GM18868 (cell line): ENCODE measurements at regions not wholly inside any gene's neighbourhood (a gene's known extent, or its start where the extent isn't known, plus 50 kb on each side); places are given as distances from the start of the nearest gene placed in this dataset.

Experiments
- ATAC-seq: cut with Tn5 transposase; IDR thresholded peaks from one replicate; pipeline ENCODE4 v1.9.1; 2021; ENCODE audit warnings: mild to moderate bottlenecking, moderate library complexity; ENCODE audit not compliant: unreplicated experiment

- no peak for ATAC-seq
These were observed 464.4 kb downstream of the CDH11 start for GRCh38 chr16:64657316-64658011.

DNA sequence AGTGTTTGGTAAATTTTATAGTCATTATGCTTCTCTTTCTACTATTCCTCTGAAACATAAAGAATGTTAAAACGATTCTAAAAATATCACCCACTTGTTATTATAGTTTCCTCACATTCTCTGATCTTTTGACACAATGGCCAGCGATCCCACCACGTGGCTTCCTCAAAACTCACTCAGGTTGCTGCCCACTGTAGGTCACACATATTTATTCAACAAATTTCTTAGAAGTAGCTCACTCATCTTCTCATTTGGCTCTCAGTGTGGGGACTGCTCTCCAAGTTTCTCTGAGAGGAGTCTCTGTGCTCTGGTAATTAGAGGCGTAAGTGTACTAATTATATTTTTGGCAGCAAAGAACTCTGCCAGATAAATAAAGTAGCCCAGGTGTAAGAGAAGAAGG is 465.4 kb downstream of the CDH11 start:
- no peak for ATAC-seq

GRCh38 chr16:64654178-64654577 is 467.7 kb downstream of the CDH11 start:
- no peak for ATAC-seq

DNA sequence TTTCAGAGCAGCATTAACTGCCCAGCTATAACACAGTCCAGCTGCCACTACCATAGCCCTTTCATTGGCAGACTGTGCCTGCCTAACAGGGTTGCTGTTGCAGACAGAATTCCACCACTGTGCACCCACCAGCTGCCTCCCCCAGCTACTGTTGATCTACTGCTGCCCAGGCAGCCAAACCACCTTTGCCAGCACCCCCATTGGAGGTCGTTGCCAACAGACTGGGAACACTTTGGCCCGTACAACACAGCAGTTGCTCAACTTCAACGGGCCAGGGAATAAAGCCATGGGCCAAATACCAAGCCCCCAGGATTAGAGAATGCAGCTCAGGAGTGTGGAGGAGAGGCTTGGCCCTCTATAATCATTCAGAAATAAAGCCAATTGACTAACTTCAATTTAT is 473.6 kb downstream of the CDH11 start:
- no peak for ATAC-seq

GRCh38 chr16:64641343-64641742 is 480.5 kb downstream of the CDH11 start:
- no peak for ATAC-seq

- ATAC-seq, result no peak
These were observed 483.1 kb downstream of the CDH11 start for GRCh38 chr16:64638766-64639165.

DNA sequence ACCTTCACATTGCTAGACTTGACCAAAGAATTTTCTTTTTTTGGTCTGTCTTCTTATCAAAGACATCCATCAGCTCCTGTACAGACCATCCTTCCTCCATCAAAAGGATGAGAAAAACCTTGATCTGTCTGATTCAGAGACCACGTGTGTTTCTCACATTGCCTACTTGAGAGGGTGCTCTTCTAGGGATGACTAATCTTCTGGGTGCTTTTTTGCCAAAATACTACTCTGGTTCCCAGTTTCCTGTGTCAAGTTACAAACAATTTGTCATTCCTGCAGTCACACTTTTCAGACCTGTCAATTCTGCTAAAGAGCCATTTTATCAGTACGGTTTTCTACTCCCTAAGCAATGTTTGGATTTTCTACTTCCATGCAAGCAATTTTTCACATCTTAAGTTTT is 492.2 kb downstream of the CDH11 start:
- no peak for ATAC-seq

DNA sequence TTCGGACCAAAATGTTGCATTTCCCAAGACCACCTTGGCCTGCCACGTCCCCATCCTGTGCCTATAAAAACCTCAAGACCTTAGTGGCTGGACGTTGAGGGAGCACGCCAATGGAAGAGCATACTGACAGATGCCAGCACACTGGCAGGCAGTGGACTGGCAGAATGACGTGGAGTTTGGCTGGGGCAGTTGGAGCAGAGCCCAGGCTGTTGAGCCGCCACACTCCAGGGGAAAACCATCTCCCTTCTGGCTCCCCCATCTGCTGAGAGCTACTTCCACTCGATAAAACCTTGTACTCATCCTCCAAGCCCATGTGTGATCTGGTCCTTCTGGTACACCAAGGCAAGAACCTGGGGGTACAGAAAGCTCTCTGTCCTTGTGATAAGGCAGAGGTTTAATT is 494.1 kb downstream of the CDH11 start:
- ATAC-seq, result no peak

GRCh38 chr16:64627288-64627687 is 494.6 kb downstream of the CDH11 start:
- ATAC-seq, result no peak

DNA sequence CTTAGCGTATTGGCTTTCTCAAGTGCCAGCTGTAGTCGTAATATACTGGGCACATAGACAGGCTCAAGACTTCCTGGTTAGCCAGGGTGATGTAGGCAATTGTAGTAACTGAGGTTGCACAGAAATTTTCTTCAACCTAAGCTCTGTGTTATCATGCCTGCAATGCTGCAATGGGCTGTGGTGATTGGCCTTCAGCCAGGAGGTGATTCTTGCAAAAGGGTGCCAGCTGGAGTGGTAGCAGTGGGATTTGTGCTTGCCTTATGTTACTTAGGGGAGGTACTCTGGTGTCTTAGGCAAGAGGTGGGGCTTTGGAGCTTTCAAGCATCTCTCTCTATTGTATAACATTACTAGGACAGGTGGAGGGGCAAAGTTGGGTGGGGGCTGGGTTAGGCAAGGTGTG is 495.1 kb downstream of the CDH11 start:
- ATAC-seq, result no peak

GRCh38 chr16:64621616-64622015 is 500.2 kb downstream of the CDH11 start:
- ATAC-seq, result no peak

DNA sequence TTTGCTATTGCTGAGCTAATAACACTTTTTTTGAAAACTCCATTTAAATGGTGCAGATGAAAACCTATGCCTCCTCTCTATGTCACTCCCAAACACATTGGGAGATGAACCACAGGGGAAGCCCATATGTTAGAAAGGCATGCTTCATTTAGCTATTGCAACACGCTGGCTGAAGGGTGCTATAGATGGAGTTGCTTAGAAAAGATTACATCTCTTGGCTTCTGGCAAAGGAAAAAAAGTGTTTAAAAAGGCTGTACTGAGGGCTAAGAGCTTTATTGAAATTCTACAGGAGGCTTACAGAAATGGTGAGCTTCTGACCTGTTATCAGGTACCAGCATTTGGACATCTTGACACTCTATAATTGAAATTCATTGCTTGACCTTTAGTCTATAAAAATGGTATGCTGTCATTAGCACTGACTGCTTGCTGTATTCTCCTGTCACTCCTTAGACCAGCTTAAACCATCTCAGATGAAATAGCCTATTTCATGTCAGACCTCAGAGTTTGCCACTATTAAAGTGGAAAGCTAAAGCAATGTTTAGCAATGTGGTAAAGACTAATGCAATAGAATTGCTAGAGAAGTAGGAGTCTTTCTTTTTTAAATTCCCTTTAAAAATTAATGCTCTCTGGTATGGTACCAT is 503.9 kb downstream of the CDH11 start:
- no peak for ATAC-seq

- ATAC-seq, result no peak
These were observed 506.1 kb downstream of the CDH11 start for GRCh38 chr16:64615630-64616280.

- no peak for ATAC-seq
These were observed 525.7 kb downstream of the CDH11 start for GRCh38 chr16:64596196-64596595.

- no peak for ATAC-seq
These were observed 531.4 kb downstream of the CDH11 start for GRCh38 chr16:64590513-64590912.

GRCh38 chr16:64589836-64590235 is 532.0 kb downstream of the CDH11 start:
- no peak for ATAC-seq

- ATAC-seq, result no peak
These were observed 535.1 kb downstream of the CDH11 start for GRCh38 chr16:64586781-64587180.

DNA sequence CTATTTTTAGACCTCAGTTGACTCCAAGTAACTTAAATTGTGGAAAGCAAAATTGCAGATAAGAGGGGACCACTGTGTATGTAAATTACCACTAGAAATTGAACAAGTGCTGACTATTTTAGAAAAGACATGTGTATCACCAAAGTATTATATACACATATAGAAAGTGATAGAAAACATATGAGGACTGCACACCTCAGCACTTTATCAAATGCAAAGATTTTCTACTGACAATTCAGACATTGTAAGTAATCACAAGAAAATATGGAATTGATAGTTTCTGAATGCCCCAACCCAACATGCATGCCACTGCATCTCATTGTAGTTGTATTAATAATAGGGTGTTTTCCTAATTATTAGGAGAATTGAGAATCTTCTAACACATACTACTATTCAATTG is 536.5 kb downstream of the CDH11 start:
- ATAC-seq, result no peak

GRCh38 chr16:64580558-64580957 is 541.3 kb downstream of the CDH11 start:
- no peak for ATAC-seq

- no peak for ATAC-seq
These were observed 542.2 kb downstream of the CDH11 start for GRCh38 chr16:64579712-64580111.

DNA sequence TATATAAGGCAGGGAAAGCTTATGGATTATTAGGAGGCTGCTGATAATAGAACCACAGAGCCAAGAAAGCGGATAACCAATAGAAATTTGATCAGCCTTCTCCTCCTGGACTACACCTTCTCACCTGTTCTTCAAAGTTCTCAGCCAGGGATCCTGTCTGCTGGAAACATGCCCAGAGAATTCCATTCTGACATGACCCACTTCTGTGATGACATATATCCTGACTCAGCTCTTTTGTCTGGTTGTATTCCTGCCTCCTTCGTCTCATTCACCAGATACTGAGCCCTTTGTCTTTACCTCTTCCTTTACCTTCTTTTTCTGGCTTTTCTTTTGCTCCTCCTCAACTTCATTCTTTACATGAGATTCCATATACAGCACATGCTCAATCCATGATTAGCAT is 576.1 kb downstream of the CDH11 start:
- no peak for ATAC-seq

GRCh38 chr16:64544859-64545258 is 577.0 kb downstream of the CDH11 start:
- no peak for ATAC-seq
